GM12892 (cell line): ENCODE measurements at regions not wholly inside any gene's neighbourhood (a gene's known extent, or its start where the extent isn't known, plus 50 kb on each side); places are given as distances from the start of the nearest gene placed in this dataset.

Experiments
- DNase-seq: peaks from one replicate; pipeline ENCODE4 v3.0.0; 2011; ENCODE audit not compliant: insufficient read length
- FAIRE-seq: peaks from 2 replicates; lab custom pipeline; 2011; peaks lifted over from hg19 to GRCh38; lab: Jason Lieb, UNC
- POLR2A ChIP-seq: IDR thresholded peaks from 2 replicates; pipeline ENCODE4 v1.6.1; 2011; ENCODE audit warnings: low read depth, low read length, control low read depth
- POLR2AphosphoS5 ChIP-seq: IDR thresholded peaks from 2 replicates; pipeline ENCODE4 v1.6.1; 2011; ENCODE audit warnings: low read depth, low read length, control low read depth
- TAF1 ChIP-seq: IDR thresholded peaks from 2 replicates; pipeline ENCODE4 v1.6.1; 2011; ENCODE audit warnings: low read depth, mild to moderate bottlenecking, control low read depth, low read length, borderline replicate concordance

DNA sequence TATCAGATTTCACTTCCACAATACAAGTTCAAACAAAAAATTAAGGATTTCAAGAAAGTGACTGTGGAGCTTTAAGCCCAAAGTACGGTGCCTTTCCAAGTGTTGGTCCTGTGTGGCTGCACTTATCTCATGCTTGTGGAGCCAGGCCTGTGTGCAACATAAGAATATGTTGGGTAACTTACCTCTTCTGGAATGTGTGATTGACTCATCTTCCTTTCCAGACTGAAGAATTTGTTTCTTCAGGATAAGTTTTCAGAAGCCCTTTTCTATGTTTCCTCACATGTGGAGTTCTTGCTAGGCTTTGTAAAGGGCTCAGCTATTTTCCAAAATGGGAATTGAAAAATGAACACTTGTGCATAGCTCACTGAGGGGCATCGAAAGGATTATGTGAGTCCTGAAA, 485.1 kb upstream of the PAPPA start:
- TF ChIP-seq TAF1 (no peak), POLR2AphosphoS5 (no peak), POLR2A (no peak)
- no peak for DNase-seq
- no peak for FAIRE-seq

- FAIRE-seq, result no peak
- TF ChIP-seq POLR2A, result no peak
- TF ChIP-seq POLR2AphosphoS5, result no peak
- no peak for TF ChIP-seq TAF1
- DNase-seq, result no peak
Observed at GRCh38 chr9:115671236-115671962, 482.2 kb upstream of the PAPPA start.

DNA sequence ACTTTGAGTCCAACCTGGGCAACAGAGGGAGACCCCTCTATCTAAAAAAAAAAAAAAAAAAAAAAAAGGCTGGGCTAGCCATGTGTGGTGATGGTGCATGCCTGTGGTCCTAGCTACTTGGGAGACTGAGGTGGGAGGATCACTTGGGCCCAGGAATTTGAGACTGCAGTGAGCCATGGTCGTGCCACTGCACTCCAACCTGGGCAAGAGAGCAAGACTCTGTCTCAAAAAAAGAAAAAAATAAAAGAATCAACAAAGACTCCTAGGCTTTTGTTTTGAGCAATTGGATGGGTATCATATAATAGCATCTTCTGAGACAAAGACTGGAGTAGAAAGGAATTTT, 481.7 kb upstream of the PAPPA start:
- FAIRE-seq, result no peak
- no peak for TF ChIP-seq TAF1
- no peak for TF ChIP-seq POLR2A
- TF ChIP-seq POLR2AphosphoS5, result no peak
- DNase-seq, result no peak

DNA sequence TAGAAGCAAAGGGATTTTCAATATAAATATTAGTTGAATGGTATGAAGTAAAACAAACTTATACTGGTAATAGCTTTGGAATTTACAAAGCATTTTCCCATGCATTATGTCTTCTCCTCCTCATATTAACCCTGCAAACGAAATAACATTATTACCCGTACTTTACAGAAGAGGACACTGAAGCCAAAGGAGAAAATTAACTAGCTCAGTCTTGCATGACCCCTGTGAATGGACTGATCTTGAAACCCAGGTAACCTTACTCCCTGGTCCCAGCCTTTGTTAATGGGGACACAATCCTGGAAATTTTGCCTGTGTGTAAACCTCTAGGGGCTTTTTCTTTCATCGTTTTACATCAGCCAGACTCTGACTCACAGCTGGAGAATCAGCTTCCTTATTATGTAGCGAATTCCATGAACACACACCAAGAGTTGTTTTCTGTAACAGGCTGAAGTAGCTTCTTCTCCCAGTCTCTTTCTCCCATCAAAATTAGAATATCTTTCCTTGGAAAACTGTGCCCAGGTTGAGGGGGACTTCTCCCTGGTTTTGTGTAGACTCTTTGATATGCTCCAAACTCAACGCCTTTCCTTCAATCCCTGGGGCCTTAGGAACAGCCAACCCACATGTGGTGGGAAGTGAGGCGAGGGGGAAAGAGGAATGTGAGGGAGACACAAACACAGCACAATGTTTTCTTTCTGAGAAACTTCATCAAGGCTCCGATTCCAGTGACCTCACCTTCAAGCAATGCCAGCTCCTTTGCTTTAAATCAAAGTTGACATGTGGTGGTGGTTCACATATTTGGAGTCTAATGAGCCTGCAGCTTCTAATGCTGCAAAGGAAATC, 480.9 kb upstream of the PAPPA start:
- no peak for DNase-seq
- FAIRE-seq, result no peak
- TF ChIP-seq POLR2A (no peak), TAF1 (no peak), POLR2AphosphoS5 (no peak)

DNA sequence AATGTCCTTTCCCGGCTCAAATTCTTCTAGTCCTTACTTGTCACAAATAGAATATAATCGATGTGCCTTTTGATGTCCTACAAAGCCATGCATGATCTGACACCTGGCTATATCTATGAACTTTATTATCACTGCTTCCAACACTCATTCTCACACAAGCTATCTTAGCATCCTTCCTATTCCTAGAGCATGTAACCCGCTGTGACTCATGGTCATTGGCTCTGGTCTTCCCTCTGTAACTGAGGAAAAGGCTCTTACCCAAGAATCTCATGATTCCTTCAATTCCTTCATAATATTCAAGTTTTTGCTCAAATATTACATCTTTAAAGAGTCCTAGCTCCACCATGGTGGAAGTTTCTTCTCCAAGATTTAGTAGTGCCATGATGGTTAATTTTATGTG, 480.0 kb upstream of the PAPPA start:
- FAIRE-seq, result no peak
- no peak for DNase-seq

GRCh38 chr9:115674091-115674490, 479.5 kb upstream of the PAPPA start:
- no peak for FAIRE-seq
- TF ChIP-seq TAF1, result no peak
- no peak for TF ChIP-seq POLR2A
- no peak for TF ChIP-seq POLR2AphosphoS5

More for the DNA sequence above, 480.0 kb upstream of the PAPPA start:
- no peak for TF ChIP-seq POLR2AphosphoS5
- TF ChIP-seq TAF1, result no peak
- TF ChIP-seq POLR2A, result no peak

GRCh38 chr9:115675834-115676233, 477.8 kb upstream of the PAPPA start:
- DNase-seq (no peak), FAIRE-seq (no peak)
- no peak for TF ChIP-seq POLR2AphosphoS5
- no peak for TF ChIP-seq POLR2A
- TF ChIP-seq TAF1, result no peak

More at GRCh38 chr9:115674091-115674490, 479.5 kb upstream of the PAPPA start:
- no peak for DNase-seq

DNA sequence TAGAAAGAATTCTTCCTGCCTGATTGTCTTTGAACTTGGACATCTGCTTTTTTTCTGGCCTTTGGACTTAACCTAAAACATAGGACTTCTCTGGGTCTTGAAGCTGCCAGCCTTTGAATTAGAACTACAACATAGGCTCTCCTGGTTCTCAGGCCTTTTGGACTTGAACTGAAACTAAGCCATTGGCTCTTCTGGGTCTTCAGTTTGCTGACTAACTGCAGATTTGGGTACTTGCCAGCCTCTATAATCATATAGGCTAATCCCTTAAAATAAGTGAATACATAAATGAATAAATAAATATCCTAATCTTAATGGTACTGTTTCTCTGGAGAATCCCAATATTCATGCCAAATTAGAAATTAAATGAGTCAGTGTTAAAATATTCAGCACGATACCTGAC, 473.4 kb upstream of the PAPPA start:
- TF ChIP-seq POLR2A (no peak), POLR2AphosphoS5 (no peak), TAF1 (no peak)

DNA sequence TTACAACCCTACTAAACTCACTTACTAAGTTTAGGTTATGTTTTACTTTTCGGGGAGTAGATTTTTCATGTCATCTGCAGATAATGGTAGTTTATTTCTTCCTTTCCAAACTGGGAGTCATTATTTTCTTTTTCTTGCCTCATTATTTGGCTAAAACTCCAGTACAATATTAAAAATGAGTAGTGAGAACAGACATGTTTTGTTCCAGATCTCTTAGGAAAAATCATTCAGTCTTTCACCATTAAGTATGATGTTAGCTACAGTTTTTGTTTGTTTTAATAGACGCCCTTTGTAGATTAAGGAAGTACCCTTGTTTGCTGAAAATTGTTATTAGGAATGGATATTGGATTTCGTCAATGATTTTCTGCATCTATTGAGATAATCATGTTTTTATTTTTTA, 472.0 kb upstream of the PAPPA start:
- DNase-seq (no peak), FAIRE-seq (no peak)
- TF ChIP-seq POLR2A (no peak), POLR2AphosphoS5 (no peak), TAF1 (no peak)

More for the DNA sequence above, 473.4 kb upstream of the PAPPA start:
- no peak for DNase-seq
- FAIRE-seq, result no peak

DNA sequence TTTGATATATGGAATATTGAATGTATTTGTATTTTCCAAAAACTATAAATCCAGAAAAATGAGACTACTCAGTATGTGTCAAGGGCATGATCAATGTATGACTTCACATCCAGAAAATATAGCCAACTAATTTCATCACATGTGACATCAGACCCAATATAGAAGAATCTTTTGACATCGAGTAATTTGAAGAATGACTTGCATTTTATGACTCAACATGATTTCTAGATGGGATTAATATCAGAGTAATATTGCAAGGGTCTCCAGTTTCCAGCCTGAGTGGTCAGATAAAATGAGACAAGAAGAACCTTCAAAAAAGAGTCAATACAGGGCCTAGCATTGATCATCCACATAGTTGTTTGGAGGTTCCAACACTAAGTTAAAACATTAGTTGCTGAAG, 467.5 kb upstream of the PAPPA start:
- TF ChIP-seq TAF1 (no peak), POLR2AphosphoS5 (no peak), POLR2A (no peak)
- no peak for DNase-seq
- no peak for FAIRE-seq

DNA sequence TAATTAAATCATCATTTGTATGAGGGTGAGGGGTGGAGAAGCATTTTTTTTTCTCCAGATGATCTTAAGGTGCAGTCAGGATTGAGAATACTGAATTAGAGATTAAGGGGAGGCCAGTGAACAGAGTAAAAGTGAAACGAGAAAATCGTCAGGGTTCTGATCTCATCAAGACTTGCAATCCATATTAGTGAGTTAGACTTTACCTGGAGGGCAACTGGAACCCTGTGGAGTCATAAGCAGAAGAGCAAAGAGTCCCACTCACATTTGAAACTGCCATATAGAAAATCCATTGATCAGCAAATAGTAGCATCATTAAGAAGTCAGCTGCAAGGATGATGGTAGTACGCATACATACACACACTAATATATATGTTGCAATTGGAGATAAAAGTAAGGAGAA, 466.2 kb upstream of the PAPPA start:
- no peak for DNase-seq
- TF ChIP-seq POLR2AphosphoS5 (no peak), POLR2A (no peak), TAF1 (no peak)
- FAIRE-seq, result no peak
